A673 (cell line): ENCODE measurements at regions not wholly inside any gene's neighbourhood (a gene's known extent, or its start where the extent isn't known, plus 50 kb on each side); places are given as distances from the start of the nearest gene placed in this dataset.

Experiments
- BruUV-seq: library from RNA; stranded (reverse); fragments of 400-500 nt; replicated peaks from 2 replicates; lab custom pipeline; 2021; lab: Mats Ljungman, UMichigan
- CTCF ChIA-PET: fragments of 300-600 bp; sonication (Branson Sonifier 250); formaldehyde crosslinking; loops from one replicate; lab custom pipeline; 2022; ENCODE audit warnings: antibody characterized with exemption; lab: Charles Lee
- POLR2A ChIA-PET: fragments of 300-600 bp; sonication (Branson Sonifier 250); formaldehyde crosslinking; loops from one replicate; lab custom pipeline; 2022; ENCODE audit warnings: antibody characterized with exemption; ENCODE audit not compliant: low non-redundant PET; lab: Charles Lee
- DNase-seq: peaks from one replicate; pipeline ENCODE4 v3.0.0-alpha.2; 2015; ENCODE audit warnings: low spot score
- H3K27ac ChIP-seq: fragments of 200-600 bp; sonication (generic); 2 replicates; pipeline ENCODE4 v1.5.1; 2016; ENCODE audit warnings: mixed run types, low read depth, mild to moderate bottlenecking, mixed read lengths, antibody characterized with exemption, low read length; ENCODE audit not compliant: poor library complexity, severe bottlenecking
- H3K27me3 ChIP-seq: fragments of 200-600 bp; sonication (generic); replicated peaks from 2 replicates; pipeline ENCODE4 v1.6.1; 2017; ENCODE audit warnings: mixed run types, low read depth, mild to moderate bottlenecking, mixed read lengths, antibody characterized with exemption, low read length; ENCODE audit not compliant: insufficient read depth, poor library complexity
- H3K36me3 ChIP-seq: fragments of 200-600 bp; sonication (generic); 2 replicates; pipeline ENCODE4 v1.6.1; 2016; ENCODE audit warnings: mixed run types, mild to moderate bottlenecking, mixed read lengths, antibody characterized with exemption, low read length; ENCODE audit not compliant: insufficient read depth, poor library complexity, severe bottlenecking
- H3K4me1 ChIP-seq: fragments of 200-600 bp; sonication (generic); 2 replicates; pipeline ENCODE4 v1.6.1; 2017; ENCODE audit warnings: mixed run types, mild to moderate bottlenecking, mixed read lengths, antibody characterized with exemption, low read length; ENCODE audit not compliant: insufficient read depth, poor library complexity, severe bottlenecking
- H3K4me3 ChIP-seq: fragments of 200-600 bp; sonication (generic); 2 replicates; pipeline ENCODE4 v1.5.1; 2016; ENCODE audit warnings: low read depth, mixed run types, mild to moderate bottlenecking, mixed read lengths, low read length; ENCODE audit not compliant: poor library complexity, severe bottlenecking
- H3K9me3 ChIP-seq: fragments of 200-600 bp; sonication (generic); 2 replicates; pipeline ENCODE4 v1.6.1; 2016; ENCODE audit warnings: mixed run types, low read depth, mild to moderate bottlenecking, mixed read lengths, antibody characterized with exemption, low read length; ENCODE audit not compliant: poor library complexity, severe bottlenecking
- EZH2 ChIP-seq: fragments of 200-600 bp; sonication (generic); IDR thresholded peaks from 2 replicates; pipeline ENCODE4 v1.6.1; 2017; ENCODE audit warnings: borderline replicate concordance, low read depth, mild to moderate bottlenecking, mixed read lengths, antibody characterized with exemption, low read length; ENCODE audit not compliant: poor library complexity, severe bottlenecking
- intact Hi-C: fragments of 100-400 bp; cut with micrococcal nuclease; formaldehyde crosslinking; loops from one replicate; pipeline ENCODE4 v1.10.0; 2022; ENCODE audit not compliant: unreplicated experiment
- TF ChIP-seq, protein P1 (sequence below): fragments of 300-800, 200-600 bp; sonication (generic); conservative IDR thresholded peaks from 2 replicates; pipeline ENCODE4 v1.5.1; 2017; ENCODE audit warnings: low read depth, mild to moderate bottlenecking, antibody characterized with exemption, low read length, moderate library complexity, mixed read lengths

DNA sequence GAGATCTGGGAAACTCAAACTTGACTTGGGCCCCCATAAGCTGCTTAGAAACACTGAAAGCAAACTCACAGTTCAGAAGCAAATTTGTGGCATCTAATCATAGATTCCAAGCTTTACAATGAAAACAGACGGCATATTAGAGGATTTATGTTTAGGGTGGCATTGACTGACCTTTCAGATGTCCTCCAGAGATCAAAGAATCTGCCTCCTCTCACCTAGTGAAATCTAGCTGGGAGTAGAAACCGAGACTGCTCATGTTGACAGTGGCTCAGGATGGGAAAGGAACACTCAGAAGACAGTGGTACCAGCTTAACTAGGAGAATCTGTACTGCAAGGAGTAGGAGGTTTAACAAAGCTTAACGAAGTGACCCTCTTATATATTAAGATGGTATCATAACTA lies 345.0 kb downstream of the GXYLT1 start:
- H3K27me3 ChIP-seq, result no peaks in the 10 kb centered on the region
- peaks cover 39% of the 10 kb centered on the region for H3K4me1 ChIP-seq
- POLR2A ChIA-PET, result no interaction called here
- BruUV-seq, result no TSS peak
- intact Hi-C loops, result loop anchor here (5.0 to 10.0 kb wide), 5 partner anchors 112 to 522 kb away; no protein-coding TSS in a partner anchor
- no peak overlapping the region for H3K4me3 ChIP-seq
- peak overlapping the region; percentile 44 for H3K27ac ChIP-seq
- CTCF ChIA-PET, result no interaction called here
- H3K36me3 ChIP-seq, result no peaks in the 10 kb centered on the region
- DNase-seq, result no peak
- TF ChIP-seq, protein P1, sequence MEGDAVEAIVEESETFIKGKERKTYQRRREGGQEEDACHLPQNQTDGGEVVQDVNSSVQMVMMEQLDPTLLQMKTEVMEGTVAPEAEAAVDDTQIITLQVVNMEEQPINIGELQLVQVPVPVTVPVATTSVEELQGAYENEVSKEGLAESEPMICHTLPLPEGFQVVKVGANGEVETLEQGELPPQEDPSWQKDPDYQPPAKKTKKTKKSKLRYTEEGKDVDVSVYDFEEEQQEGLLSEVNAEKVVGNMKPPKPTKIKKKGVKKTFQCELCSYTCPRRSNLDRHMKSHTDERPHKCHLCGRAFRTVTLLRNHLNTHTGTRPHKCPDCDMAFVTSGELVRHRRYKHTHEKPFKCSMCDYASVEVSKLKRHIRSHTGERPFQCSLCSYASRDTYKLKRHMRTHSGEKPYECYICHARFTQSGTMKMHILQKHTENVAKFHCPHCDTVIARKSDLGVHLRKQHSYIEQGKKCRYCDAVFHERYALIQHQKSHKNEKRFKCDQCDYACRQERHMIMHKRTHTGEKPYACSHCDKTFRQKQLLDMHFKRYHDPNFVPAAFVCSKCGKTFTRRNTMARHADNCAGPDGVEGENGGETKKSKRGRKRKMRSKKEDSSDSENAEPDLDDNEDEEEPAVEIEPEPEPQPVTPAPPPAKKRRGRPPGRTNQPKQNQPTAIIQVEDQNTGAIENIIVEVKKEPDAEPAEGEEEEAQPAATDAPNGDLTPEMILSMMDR, result no peak
- TF ChIP-seq EZH2, result no peak
- no peaks in the 10 kb centered on the region for H3K9me3 ChIP-seq

DNA sequence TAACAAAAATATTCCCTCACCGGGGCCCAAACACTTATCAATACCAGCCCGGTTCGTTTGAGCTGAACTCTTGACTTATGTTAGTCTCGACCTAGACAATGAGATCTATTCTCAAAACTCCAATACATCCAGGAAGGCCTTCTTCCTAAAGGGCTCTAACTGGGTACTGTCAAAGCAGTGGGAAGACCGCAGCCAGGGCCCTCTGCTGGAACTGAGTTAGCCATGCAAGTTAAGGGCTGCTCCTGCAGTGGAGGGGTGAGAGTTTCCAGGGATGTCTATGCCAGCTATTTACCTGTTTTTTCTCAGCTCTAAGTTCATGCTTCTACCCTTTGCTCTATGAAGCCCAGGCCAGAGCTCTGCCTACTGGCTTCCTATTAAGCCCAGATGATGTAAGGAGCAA lies 348.8 kb downstream of the GXYLT1 start:
- H3K4me1 ChIP-seq, result peaks cover 42% of the 10 kb centered on the region
- DNase-seq, result peak; percentile 52
- no peaks in the 10 kb centered on the region for H3K27me3 ChIP-seq
- intact Hi-C loops, result loop anchor here (5.0 to 10.0 kb wide), 3 partner anchors 109 to 519 kb away; no protein-coding TSS in a partner anchor
- TF ChIP-seq, protein P1, result peak; percentile 54
- no peak for TF ChIP-seq EZH2
- no TSS peak for BruUV-seq
- CTCF ChIA-PET, result interaction anchor here (0.5 to 0.8 kb wide), 2 partner anchors 25 to 136 kb away, joined by 3 read pairs; no protein-coding TSS in a partner anchor
- H3K4me3 ChIP-seq, result no peak overlapping the region
- POLR2A ChIA-PET, result no interaction called here
- peak overlapping the region; percentile 82 for H3K27ac ChIP-seq
- no peaks in the 10 kb centered on the region for H3K36me3 ChIP-seq
- H3K9me3 ChIP-seq, result peaks cover 6% of the 10 kb centered on the region

DNA sequence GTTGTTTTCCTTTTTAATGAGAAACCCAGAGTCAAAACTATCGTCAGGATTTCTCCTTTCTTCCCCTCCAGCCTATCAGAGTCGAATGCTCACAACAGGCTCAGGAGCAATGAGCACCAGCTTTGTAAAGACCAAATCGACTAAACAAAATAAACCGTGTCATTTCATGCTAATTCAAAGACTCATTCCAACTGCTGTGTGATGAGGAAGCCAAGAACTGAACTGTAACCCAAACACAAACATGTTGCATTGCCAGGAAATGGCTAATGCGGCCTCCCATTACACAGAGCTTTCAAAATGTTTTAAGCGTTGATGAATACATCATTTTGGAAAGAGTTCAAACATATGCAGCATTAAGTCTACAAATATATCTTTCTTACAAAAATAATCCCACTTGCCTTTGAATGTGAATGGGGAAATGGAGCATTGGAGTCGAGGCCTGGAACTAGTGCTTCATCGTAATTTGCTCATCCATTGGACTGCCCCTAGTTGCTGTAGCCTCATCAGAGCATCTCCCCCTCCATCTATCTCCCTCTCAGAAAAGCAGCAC lies 349.5 kb downstream of the GXYLT1 start:
- intact Hi-C loops, result loop anchor here (5.0 to 10.0 kb wide), 3 partner anchors 108 to 518 kb away; no protein-coding TSS in a partner anchor
- H3K27me3 ChIP-seq, result no peaks in the 10 kb centered on the region
- H3K4me3 ChIP-seq, result peak overlapping the region; percentile 3
- H3K36me3 ChIP-seq, result no peaks in the 10 kb centered on the region
- BruUV-seq, result no TSS peak
- POLR2A ChIA-PET, result no interaction called here
- TF ChIP-seq, protein P1, result no peak
- TF ChIP-seq EZH2, result no peak
- peaks cover 11% of the 10 kb centered on the region for H3K9me3 ChIP-seq
- CTCF ChIA-PET, result interaction anchor here (0.5 kb wide), 1 partner anchor 137 kb away, joined by 3 read pairs; no protein-coding TSS in a partner anchor
- peak; percentile 85 for DNase-seq
- peak overlapping the region; percentile 82 for H3K27ac ChIP-seq
- peaks cover 42% of the 10 kb centered on the region for H3K4me1 ChIP-seq
